Activated CD4-positive, alpha-beta T cell treated with anti-CD3 and anti-CD28 coated beads, Interleukin-2, amount 50 U/mL, for 48 hours (primary cell): ENCODE measurements at regions not wholly inside any gene's neighbourhood (a gene's known extent, or its start where the extent isn't known, plus 50 kb on each side); places are given as distances from the start of the nearest gene placed in this dataset.

Experiments
- DNase-seq, 2 experiments: peaks; one replicate each; pipeline ENCODE4 v3.0.0-alpha.2; 2020

DNA sequence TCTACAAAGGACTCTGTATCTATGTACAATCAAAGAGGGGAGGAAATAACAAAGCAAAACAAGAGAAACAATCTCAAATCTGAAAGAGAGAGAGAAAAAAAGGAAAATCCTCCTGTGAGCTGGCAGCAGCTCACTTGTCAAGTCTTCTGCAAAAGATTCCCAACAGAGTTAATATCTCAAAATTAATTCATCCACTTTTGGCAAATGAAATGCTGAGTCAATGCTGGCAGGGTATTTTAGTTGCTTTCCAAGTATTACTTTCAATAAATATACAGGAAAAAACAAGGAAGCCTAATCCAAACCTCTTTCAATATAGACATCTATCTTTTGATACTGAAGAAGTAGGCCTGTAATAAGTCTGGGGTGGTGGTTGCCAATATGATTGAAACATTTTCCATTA is 613.9 kb upstream of the NEGR1 start:
- no peak for DNase-seq

DNA sequence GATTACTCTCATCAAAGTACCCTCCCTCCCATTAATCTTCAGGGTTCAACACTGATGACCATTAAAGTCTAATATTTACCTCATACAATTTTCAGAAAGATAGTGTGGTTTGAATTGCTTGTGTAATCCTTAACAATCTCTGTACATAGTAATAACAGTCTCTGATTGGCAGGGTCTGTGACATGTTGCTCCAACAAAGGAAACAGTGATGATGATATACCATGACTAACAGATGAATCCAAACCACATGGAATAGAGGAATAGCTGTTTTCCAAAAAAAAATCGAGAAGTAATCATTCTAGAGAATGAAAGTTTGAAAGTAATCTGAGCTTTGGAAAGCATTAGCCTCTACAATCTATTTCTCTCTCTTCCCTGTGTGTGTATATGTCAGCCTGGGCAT is 610.1 kb upstream of the NEGR1 start:
- no peak for DNase-seq

DNA sequence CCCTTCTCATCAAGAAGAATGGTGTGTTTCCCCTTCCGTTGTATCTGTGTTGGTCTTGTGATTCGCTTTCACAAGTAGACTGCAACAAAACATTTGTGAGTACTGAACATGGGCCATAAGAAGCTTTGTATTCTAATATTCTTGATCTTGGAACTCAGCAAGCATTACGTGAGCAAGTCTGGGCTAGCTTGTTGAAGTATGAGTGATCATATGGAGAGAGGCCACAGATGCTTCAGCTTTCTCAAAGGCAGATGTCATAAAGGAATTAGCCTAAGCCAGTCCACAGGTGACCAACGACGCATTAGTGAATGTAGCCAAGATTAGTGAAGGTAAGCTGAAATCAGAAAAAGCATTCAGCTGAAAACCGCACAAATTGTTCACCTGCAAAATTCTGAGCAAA is 609.6 kb upstream of the NEGR1 start:
- no peak for DNase-seq

DNA sequence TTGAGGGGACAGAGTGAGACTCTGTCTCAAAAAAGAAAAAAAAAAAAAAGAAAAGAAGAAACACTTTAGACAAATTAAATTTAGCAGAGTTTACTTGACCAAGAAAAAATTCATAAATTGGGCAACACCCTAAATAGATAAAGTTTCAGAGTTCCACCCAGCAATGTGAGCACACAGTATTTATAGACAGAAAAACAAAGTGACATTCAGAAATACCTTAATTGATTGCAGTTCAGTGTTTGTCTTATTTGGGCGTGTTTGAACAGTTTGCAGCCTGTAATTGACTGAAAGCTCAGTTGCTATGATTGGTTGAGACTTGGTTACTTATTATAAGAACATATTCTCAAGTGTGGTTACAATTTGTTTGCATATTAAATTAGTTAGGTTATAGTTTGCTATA is 603.5 kb upstream of the NEGR1 start:
- no peak for DNase-seq

DNA sequence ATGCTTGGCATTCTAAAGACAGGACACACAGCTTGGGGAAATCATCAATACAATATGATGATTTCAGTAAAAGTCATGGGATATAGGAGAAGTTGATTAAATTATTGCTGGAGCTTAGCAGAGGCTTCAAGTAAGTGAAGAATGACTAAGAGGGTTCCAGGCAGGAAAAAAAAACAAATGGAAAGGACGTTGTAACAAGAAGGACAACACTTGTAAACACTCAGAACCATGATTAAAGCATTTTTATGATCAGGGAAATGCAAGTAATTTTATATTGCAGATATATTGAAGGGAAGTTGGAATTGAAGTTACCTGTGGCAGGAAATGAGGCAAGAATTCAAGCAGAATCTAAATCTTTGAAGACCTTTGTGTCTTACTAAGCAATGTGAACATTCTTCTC is 602.7 kb upstream of the NEGR1 start:
- DNase-seq = no peak

DNA sequence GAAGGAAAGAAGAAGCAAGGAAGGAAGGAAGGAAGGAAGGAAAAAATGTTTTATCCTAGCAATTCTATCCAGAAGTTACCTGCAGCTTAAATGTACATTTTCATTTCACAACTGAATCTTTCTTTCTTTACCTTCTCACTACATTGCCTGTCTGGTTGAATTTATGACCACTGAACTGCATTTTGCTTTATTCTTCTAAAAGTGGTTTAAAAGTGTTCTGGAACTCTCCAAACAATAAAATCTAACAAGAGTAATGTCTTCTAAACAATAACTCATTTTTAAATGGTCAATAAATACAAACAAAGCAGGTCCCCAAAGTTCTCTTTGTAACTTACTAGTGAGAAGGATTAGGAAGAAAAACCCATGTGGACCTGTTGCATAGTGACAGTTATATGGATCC is 587.5 kb upstream of the NEGR1 start:
- DNase-seq = no peak

DNA sequence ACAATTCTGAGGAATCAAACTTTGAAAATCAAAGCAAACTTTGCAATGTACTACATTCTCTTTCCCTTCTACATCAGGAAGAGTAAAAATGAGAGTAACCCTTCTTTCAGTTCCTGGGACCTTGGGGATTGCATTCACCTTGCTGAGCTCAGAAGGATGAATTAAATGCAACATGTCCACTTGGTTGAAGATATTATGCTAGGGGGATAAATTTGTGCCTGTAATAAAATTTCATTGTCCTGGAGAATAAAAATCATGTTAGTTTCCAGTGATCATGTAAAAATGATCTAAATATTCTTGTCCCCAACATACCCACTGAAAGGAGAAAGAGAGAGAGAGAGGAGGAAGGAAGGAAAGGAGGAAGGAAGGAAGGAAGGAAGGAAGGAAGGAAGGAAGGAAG is 587.1 kb upstream of the NEGR1 start:
- DNase-seq = no peak

DNA sequence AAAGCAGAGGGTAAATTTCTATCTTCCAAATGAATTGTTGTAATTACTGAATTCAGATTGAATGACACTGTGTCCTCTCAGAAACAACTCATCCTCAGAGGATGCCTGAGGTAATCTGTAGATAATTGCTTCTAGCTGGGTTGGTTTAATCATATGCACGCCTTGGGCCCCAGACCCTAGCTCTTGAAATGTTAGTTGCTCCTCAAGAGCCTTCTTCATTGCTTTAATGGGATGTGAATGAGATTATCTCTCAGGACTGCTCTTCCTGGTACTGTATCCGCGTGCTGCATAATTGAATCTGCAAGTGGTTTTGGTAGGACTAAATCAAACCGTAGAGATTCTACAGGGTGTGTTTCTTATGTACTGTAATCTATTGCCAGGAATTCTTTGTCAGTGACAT is 569.3 kb upstream of the NEGR1 start:
- no peak for DNase-seq

DNA sequence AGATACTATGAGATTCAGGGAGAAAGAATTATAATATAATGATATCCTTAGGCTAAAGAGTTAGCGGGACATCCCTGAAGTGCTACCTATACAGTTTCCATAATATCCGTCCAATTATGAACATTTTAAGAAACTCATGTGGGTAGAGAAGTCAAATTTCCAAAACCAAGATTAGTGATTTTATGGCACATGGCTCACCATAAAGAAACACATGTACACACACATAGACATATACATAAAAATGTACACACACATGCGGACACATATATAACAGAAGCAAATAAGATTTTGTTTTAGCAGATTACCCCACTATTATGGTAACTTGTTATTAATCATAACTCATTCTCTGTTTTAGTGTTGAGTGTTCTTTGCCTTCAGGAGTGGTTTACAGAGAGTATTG is 566.7 kb upstream of the NEGR1 start:
- DNase-seq = no peak

DNA sequence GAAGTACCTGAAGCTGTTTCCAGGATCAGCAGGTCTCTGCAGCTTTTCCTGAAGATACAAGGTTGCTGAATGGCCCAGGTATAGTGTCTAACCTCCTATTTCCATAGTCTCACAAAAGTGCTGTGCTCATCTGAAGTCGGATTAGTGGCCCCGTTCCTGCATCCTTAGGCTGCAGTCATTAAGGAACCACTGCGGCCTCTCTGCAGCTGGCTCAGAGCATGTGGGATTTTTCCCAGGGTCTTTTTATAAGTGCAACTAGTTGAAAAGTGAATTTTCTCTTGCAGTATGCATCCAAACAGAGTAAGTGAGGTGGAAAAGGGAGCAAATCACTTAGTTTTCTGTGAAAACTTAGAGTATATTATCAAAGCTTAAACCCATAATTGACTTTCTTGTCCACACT is 565.3 kb upstream of the NEGR1 start:
- DNase-seq = no peak

DNA sequence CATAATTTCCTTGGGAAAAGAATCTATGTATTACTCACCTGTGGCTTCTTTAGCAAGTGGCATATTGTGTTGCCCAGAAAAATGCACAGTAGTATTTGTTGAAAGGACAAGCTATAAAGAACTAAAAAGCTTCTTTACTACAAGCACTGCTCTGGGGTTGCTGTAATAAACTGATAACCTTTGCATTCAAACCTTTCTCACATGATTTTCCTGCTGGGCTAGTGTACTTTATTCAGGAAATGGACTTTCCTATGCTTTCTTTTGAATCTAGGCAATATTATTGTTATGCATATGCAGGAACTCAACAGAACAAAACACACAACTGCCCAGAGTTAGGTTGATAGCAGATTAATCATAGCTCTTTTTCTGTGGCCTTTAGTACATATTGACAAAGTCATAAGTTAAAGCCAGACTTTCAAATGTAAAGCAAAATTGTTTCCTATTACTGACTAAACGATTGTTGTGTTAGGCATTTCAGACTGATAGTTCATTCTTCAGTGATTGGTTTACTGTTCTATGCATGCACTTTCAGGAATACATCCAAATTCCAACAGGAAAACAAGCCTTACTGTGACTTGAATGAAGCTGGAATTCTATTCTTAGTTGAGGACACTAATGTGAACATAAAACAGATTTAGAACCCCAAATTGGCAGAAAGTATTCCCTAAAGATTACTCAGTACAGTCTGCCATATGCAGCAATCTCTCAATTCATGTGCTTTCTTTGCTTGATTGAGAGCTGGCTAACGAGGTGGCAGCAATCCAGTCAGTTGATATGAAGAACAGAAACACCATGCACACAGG is 564.3 kb upstream of the NEGR1 start:
- no peak for DNase-seq

DNA sequence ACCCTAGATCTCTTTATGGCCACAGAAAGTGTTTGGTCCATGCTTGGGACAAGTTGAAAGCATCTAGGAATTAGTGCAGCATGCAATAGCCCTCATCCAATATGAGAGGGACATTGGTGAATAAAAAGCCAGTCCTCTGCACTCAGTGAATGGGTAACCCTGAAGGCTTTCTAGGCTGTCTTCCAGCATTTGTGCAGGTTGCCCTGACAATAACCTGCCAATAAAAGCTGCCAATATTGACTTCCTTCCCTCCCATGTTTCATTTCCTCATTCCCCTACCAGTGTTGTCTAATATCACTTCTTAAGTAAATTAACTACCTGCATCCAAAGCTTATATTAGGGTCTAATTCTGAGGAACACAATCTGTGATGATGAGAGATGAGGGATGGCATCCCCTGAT is 563.6 kb upstream of the NEGR1 start:
- DNase-seq = no peak

DNA sequence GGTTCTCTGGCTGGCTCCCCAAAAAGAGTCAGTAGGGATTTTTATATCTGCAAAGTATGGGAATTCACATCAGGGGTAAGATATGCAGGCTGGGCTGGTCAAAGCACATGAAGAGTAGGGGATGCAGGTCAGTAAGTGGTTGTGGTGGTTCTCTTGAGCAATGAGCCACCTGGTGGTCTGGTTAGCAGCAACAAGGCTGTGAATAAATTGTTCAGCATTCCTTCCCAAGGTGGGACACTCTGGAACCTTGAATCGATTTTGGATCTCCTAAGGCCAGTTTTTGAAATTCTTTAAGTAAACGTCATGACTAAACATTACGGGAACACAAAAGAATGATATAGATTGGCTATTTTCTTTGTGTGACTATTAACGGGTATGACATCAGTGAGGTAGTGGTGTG is 563.0 kb upstream of the NEGR1 start:
- DNase-seq = no peak

DNA sequence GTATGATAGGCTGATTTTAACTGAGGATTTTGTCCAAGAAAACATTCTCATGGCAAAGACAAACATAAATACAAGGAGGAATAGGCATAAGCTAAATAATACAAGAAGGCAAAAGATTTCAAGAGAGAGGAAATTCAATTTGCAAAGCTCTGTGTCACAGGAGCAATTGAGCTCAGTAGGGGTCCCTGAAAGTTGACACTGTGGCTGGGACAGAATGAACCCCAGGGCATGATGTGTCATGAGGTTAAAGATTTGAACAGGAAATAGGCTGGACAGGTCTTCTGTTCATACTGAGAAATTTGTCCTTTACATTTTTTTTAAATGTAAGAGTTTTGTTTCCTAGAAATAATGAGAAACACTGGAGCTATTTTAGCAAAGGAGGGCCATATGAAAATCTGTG is 555.4 kb upstream of the NEGR1 start:
- no peak for DNase-seq

DNA sequence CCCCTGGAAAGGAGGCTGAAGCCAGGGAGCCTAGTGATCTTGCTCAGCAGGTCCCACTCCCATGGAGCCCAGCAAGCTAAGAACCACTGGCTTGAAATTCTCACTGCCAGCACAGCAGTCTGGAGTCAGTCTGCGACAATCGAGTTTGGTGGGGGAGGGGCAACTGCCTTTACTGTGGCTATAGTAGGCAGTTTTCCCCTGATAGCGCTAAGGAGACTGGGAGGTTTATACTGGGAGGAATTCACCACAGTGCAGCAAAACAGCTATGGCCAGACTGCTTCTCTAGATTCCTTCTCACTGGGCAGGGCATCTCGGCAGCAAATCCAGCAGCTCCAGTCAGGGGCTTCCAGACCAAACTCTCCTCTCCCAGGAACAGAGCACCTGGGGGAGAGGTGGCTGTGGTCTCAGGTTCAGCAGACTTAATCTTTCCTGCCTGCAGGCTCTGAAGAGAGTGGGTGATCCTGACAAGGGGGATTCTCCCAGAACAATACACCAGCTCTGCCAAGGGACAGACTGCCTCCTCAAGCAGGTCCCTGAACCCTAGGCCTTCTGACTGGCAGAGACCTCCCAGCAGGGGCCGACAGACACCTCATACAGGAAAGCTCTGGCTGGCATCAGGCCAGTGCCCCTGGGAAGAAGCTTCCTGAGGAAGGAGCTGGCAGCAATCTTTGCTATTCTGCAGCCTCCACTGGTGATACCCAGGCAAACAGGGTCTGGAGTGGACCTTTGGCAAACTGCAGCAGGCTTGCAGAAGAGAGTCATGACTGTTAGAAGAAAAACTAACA is 548.5 kb upstream of the NEGR1 start:
- no peak for DNase-seq

DNA sequence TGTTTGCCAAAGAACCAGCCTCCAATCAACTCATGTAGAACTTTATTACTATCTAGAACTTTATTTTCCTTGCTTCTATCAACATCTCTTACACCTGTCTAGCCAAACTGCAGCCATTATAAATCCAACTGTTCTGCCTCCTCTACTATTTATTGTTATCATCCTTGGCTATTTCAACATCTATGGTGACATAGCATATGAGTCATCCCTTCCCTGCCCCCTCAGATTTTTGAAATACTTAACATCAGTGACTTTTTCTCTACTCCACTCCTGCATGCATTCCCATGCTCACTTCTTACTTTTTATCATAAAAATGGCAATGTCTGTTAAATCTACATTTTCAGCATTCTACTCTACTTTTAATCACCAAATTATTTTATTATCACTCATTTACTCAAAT is 544.9 kb upstream of the NEGR1 start:
- no peak for DNase-seq

DNA sequence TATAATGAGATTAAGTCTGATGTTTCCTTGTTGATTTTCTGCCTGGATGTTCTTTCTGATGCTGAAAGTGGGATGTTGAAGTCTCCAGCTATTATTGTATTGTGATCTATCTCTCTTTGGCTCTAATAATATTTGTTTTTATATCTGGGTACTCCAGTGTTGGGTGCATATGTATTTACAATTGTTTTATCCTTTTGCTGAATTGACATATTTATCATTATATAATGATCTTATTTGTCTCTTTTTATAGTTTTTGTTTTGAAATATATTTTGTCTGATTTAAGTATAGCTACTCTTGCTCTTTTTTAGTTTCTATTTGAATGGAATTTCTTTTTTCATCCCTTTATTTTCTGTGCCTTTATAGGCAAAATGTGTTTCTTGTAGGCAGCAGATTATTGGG is 522.2 kb upstream of the NEGR1 start:
- no peak for DNase-seq

DNA sequence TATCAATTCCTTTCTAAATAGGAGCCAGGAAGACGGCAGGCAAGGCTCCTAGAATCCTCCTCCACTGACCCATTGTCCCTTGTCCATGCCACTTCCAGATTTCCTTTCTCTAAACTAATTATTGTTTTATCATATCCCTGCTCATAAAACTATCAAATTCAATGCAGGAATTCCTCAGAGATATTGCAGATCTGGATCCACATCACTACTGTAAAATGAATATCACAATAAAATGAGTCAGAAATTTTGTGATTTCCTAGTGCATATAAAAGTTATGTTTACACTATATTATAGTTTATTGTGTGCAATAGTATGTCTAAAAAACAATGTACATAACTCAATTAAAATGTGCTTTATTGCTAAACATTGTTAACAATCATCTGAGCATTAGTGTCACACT is 498.7 kb upstream of the NEGR1 start:
- DNase-seq = no peak

DNA sequence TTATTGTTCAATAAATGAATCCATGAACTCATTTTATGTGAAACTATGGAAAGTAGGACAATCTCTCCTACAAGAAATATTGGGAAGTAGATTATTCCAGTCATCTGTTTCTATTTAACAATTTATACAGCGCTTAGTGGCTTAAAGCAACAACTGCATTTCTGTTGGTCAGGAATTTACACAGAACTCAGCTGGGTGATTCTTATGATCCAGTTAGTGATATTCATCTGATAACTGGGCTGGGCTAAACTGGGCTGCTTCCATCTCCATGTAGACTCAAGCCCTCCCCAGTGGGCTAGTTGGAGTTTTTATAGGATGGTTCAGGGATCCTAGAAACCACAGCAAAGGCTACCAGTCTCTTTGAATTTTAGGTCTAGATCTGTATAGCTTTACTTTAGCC is 497.9 kb upstream of the NEGR1 start:
- no peak for DNase-seq

DNA sequence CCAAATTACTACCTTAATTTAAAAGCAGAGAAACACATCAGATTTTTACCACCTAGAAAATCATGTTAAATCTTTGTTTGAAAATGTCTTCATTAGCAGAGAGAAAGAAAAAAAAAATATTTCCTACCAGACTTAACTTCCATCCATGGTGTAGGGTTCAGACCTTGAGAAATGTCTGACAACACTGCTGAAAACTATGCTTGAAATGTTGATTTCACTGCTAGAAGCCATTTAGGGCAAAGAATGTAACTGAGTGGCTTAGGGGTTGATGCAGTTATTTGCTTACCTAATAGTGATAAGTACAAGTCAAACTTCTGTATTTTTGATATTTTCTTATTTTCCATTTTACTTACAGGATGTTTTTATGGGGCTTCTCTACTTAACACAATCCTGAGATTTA is 495.6 kb upstream of the NEGR1 start:
- DNase-seq = no peak

DNA sequence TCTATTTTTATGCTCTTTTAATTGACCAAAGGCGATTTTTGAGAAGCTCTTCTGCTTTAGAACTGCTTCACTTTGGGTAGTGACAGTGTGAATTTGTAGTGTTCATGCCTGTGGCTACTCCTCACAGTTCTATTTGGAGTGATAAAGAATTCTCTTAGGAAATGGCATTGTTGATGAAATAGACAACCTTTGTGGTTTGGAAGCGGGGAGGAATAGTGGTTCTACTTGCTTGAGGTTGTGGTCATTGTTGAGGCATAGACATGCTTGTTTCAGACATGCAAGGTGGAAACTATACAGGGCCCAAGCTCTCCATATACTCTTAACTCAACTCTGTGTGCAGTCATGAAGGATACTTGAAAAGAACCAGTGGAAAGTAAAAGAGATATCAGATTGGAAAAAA is 481.1 kb upstream of the NEGR1 start:
- no peak for DNase-seq

DNA sequence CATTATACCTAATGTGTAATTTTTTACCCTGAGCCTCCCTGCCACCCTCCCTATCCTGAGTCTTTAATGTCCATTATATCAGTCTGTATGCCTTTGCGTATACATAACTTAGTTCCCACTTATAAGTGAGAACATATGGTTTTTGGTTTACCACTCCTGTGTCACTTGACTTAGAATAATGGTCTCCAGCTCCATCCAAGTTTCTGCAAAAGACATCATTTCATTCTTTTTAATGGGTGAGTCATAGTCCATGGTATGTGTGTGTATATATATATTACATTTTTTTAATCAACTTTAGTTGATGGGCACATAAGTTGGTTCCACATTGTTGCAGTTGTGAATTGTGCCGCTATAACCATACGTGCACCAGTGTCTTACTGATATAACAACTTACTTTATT is 477.1 kb upstream of the NEGR1 start:
- no peak for DNase-seq

DNA sequence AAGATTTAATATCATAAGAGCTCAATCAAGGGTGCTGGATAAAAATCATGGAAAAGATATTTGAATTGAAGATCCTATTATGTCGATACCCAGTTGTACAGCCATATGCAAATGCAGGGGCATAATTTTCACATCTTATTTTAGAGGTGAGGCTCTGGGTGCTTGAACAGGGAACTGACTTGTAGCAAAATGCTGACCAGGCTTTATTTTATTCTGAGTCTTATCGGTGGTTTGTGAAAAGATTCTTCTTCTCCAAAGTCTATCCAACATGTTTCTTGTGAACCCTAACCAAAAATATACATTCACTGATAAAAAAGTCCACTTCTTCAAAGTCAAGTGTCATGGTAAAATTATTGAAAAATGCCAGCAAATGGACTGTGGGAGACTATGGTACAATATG is 475.5 kb upstream of the NEGR1 start:
- DNase-seq = no peak

DNA sequence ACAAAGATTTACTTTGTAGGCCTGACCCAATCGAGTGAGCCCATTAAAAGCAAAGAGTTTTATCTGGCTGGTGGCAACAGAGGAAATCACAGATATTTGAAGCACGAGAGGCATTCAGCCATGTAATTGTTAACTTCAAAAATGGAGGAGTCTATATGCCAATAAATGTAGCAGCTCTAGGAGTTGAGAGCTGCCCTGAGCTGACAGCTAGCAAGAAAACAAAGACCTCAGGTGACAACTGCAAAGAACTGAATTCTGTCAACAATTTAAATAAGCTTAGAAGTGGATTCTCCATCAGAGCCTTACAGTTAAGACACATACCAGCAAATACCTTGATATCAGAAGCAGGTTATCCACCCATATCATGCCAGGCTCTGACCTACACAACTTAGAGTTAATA is 463.1 kb upstream of the NEGR1 start:
- no peak for DNase-seq

DNA sequence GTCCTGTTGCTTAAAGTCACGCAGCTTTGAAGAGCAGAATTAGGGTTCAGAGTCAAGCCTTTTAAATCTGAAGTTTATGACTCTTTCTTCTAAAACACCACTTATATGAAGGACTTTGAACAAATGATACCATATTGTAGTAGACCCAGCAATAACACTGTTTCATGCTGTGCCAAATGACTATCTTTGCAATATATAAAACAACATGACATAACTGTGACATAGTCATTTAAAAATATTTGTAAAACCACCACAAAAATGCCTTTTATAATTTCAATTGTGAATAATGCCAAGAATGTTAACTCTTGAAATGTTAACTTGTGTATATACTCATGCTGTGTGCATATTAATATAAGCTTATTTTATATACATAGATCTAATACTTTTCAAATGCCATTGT is 452.1 kb upstream of the NEGR1 start:
- DNase-seq = no peak
